GM23338 (cell line): ENCODE measurements at regions not wholly inside any gene's neighbourhood (a gene's known extent, or its start where the extent isn't known, plus 50 kb on each side); places are given as distances from the start of the nearest gene placed in this dataset.
A peak's percentile ranks its signal among the peaks of the same experiment; 100 is the strongest.

Experiments used
- ATAC-seq: fragments of 200-7000 bp; cut with Tn5 transposase; 3 replicates; pipeline ENCODE4 v1.9.1; 2020
- DNase-seq: peaks from one replicate; pipeline ENCODE4 v3.0.0-alpha.2; 2015; ENCODE audit warnings: low spot score
- H2AFZ ChIP-seq: fragments of 200-600 bp; sonication (generic); 2 replicates; pipeline ENCODE4 v1.8.0; 2016; ENCODE audit warnings: antibody characterized with exemption, mild to moderate bottlenecking, moderate library complexity
- H3F3A ChIP-seq: fragments of 200-600 bp; sonication (generic); replicated peaks from 2 replicates; pipeline ENCODE4 v1.8.0; 2017; ENCODE audit warnings: antibody characterized with exemption, mixed run types, low read depth
- H3K27ac ChIP-seq: fragments of 200-600 bp; sonication (generic); 2 replicates; pipeline ENCODE4 v1.6.1; 2016; ENCODE audit warnings: low read depth
- H3K27me3 ChIP-seq: fragments of 200-600 bp; sonication (generic); 2 replicates; pipeline ENCODE4 v1.8.0; 2016; ENCODE audit warnings: mild to moderate bottlenecking, mixed run types, moderate library complexity; ENCODE audit not compliant: insufficient read depth
- H3K36me3 ChIP-seq: fragments of 200-600 bp; sonication (generic); 2 replicates; pipeline ENCODE4 v1.8.0; 2016; ENCODE audit warnings: mild to moderate bottlenecking; ENCODE audit not compliant: insufficient read depth
- H3K4me1 ChIP-seq: fragments of 200-600 bp; sonication (generic); 2 replicates; pipeline ENCODE4 v1.8.0; 2016; ENCODE audit warnings: mild to moderate bottlenecking, moderate library complexity; ENCODE audit not compliant: insufficient read depth
- H3K4me2 ChIP-seq: fragments of 200-600 bp; sonication (generic); 2 replicates; pipeline ENCODE4 v1.7.1; 2017; ENCODE audit warnings: mixed run types
- H3K4me3 ChIP-seq: fragments of 200-600 bp; sonication (generic); 2 replicates; pipeline ENCODE4 v1.6.1; 2016; ENCODE audit warnings: mixed run types
- H3K79me2 ChIP-seq: fragments of 200-600 bp; sonication (generic); replicated peaks from 2 replicates; pipeline ENCODE4 v1.8.0; 2017; ENCODE audit warnings: mild to moderate bottlenecking; ENCODE audit not compliant: insufficient read depth
- H3K9me2 ChIP-seq: fragments of 200-600 bp; sonication (generic); 2 replicates; pipeline ENCODE4 v1.8.0; 2017; ENCODE audit not compliant: insufficient read depth
- H4K20me1 ChIP-seq: fragments of 200-600 bp; sonication (generic); replicated peaks from 2 replicates; pipeline ENCODE4 v1.8.0; 2017; ENCODE audit warnings: mild to moderate bottlenecking; ENCODE audit not compliant: insufficient read depth
- H3K27ac Mint-ChIP-seq: 2 replicates; pipeline ENCODE4 v1.8.0; 2020; ENCODE audit warnings: inconsistent platforms, mild to moderate bottlenecking, moderate library complexity, mixed read lengths
- H3K27me3 Mint-ChIP-seq: 3 replicates; pipeline ENCODE4 v1.8.0; 2022; ENCODE audit warnings: low read depth, mild to moderate bottlenecking, moderate library complexity, mixed read lengths, inconsistent platforms; ENCODE audit not compliant: insufficient read depth, poor library complexity
- H3K36me3 Mint-ChIP-seq: 3 replicates; pipeline ENCODE4 v1.8.0; 2021; ENCODE audit warnings: low read depth, mild to moderate bottlenecking, inconsistent platforms, moderate library complexity, mixed read lengths
- H3K4me1 Mint-ChIP-seq: 3 replicates; pipeline ENCODE4 v1.8.0; 2020; ENCODE audit warnings: mild to moderate bottlenecking, inconsistent platforms, mixed read lengths
- H3K4me3 Mint-ChIP-seq: 3 replicates; pipeline ENCODE4 v1.8.0; 2021; ENCODE audit warnings: moderate library complexity, mild to moderate bottlenecking, inconsistent platforms, mixed read lengths
- H3K9me3 Mint-ChIP-seq: 3 replicates; pipeline ENCODE4 v1.8.0; 2020; ENCODE audit warnings: moderate library complexity, mild to moderate bottlenecking, inconsistent platforms, mixed read lengths
- EZH2 ChIP-seq: fragments of 200-600 bp; sonication (generic); IDR thresholded peaks from one replicate; pipeline ENCODE4 v1.8.0; 2017; ENCODE audit warnings: antibody characterized with exemption, mild to moderate bottlenecking, low read depth; ENCODE audit not compliant: unreplicated experiment
- EZH2phosphoT487 ChIP-seq: fragments of 200-600 bp; sonication (generic); IDR thresholded peaks from one replicate; pipeline ENCODE4 v1.8.1; 2018; ENCODE audit warnings: antibody characterized with exemption; ENCODE audit not compliant: unreplicated experiment
- JUNB ChIP-seq: IDR thresholded peaks from one replicate; pipeline ENCODE4 v1.6.1; 2016; ENCODE audit warnings: antibody characterized with exemption; ENCODE audit not compliant: unreplicated experiment
- NANOG ChIP-seq: IDR thresholded peaks from 2 replicates; pipeline ENCODE4 v1.6.1; 2016; ENCODE audit warnings: antibody characterized with exemption, borderline replicate concordance
- ZNF114 ChIP-seq: fragments of 250-450 bp; sonication (Bioruptor Pico); IDR thresholded peaks from 2 replicates; pipeline ENCODE4 v1.5.0; 2020; ENCODE audit warnings: mild to moderate bottlenecking, moderate library complexity
- ZNF331 ChIP-seq: fragments of 250-450 bp; sonication (Bioruptor Pico); IDR thresholded peaks from 2 replicates; pipeline ENCODE4 v1.5.0; 2020; ENCODE audit warnings: low read depth, mild to moderate bottlenecking, moderate library complexity
- TF ChIP-seq, protein P1 (sequence below): IDR thresholded peaks from 2 replicates; pipeline ENCODE4 v1.6.1; 2016; ENCODE audit warnings: antibody characterized with exemption
- TF ChIP-seq, protein P2 (sequence below), 2 experiments: fragments of 200-600 bp in 1 of 2; sonication (generic) in 1 of 2; conservative IDR thresholded peaks; 2 replicates each; pipeline versions ENCODE4 v1.5.1 to v1.6.1; 2016 to 2017; ENCODE audit warnings: antibody characterized with exemption in 2 of 2, low read depth in 2 of 2, mild to moderate bottlenecking in 2 of 2, moderate library complexity in 1 of 2
- TF ChIP-seq, protein P3 (sequence below): IDR thresholded peaks from one replicate; pipeline ENCODE4 v1.6.1; 2018; ENCODE audit warnings: antibody characterized with exemption; ENCODE audit not compliant: unreplicated experiment

DNA sequence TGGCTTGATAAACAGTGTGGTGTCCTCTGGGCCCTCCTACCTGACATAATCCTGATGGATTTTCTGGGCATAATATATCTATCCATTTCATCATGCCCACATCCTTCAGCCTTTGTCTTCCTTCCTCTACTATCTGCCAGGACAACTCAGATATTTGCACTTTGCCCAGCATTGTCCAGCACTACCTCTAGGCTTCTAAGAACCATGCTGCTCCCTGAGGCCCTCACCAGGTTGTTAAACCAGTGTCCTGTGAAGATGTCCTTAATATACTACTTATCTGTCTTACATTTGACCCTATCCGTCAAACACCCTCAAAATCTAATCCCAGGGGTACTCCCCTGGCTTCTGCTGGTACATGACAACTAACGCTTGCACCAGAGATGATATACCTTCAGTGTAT, 58.2 kb upstream of the MAML3 start:
- Histone ChIP-seq H3K4me2 (peak overlapping the region; percentile 18; the same call in 1 of the 2 replicates), H2AFZ (no peak overlapping the region), H3F3A (no peaks in the 10 kb centered on the region), H3K27ac (no peak overlapping the region), H3K27me3 (no peaks in the 10 kb centered on the region), H3K4me3 (no peak overlapping the region), H3K4me1 (peaks cover 18% of the 10 kb centered on the region), H4K20me1 (no peaks in the 10 kb centered on the region), H3K9me2 (peaks cover 14% of the 10 kb centered on the region; the same call in 1 of the 2 replicates), H3K79me2 (no peaks in the 10 kb centered on the region), H3K36me3 (no peaks in the 10 kb centered on the region)
- TF ChIP-seq NANOG (no peak), EZH2 (no peak), ZNF331 (CRISPR knock-in tag) (no peak)
- H3K27me3 Mint-ChIP-seq = peaks cover 4% of the 10 kb centered on the region
- H3K9me3 Mint-ChIP-seq = no peaks in the 10 kb centered on the region; the same call in 2 of the 3 replicates
- peaks cover 18% of the 10 kb centered on the region for H3K4me1 Mint-ChIP-seq
- DNase-seq = no peak
- no peak overlapping the region for H3K4me3 Mint-ChIP-seq
- no peak overlapping the region for H3K27ac Mint-ChIP-seq
- no peaks in the 10 kb centered on the region for H3K36me3 Mint-ChIP-seq
- no peak for ATAC-seq

DNA sequence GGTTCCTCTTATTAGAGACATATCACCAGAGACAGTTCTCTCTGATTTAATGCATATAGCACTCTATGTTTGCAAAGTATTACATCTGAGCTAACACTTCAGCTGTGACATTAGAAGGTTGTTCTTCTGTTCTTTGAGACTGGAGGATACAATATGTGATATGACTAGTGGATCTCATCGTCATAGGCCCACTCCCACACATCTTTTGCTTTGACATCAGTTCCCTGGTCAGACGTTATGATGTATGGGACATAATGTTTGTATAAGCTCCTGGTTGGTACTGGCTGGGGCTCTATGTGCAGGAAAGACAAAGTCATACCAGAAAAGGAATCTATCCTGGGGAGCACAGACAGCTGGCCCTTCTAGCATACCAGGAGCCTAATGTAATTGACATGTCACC, 57.7 kb upstream of the MAML3 start:
- H3K9me2 ChIP-seq = peaks cover 14% of the 10 kb centered on the region; the same call in 1 of the 2 replicates
- Mint-ChIP-seq H3K4me1 (peaks cover 18% of the 10 kb centered on the region), H3K4me3 (no peak overlapping the region), H3K27ac (no peak overlapping the region), H3K36me3 (no peaks in the 10 kb centered on the region), H3K27me3 (peaks cover 4% of the 10 kb centered on the region), H3K9me3 (no peaks in the 10 kb centered on the region; the same call in 2 of the 3 replicates)
- no peaks in the 10 kb centered on the region for H4K20me1 ChIP-seq
- TF ChIP-seq, protein P1, sequence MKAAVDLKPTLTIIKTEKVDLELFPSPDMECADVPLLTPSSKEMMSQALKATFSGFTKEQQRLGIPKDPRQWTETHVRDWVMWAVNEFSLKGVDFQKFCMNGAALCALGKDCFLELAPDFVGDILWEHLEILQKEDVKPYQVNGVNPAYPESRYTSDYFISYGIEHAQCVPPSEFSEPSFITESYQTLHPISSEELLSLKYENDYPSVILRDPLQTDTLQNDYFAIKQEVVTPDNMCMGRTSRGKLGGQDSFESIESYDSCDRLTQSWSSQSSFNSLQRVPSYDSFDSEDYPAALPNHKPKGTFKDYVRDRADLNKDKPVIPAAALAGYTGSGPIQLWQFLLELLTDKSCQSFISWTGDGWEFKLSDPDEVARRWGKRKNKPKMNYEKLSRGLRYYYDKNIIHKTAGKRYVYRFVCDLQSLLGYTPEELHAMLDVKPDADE = no peak
- TF ChIP-seq ZNF331 (CRISPR knock-in tag) (no peak), EZH2phosphoT487 (no peak), JUNB (no peak)
- TF ChIP-seq, protein P2, sequence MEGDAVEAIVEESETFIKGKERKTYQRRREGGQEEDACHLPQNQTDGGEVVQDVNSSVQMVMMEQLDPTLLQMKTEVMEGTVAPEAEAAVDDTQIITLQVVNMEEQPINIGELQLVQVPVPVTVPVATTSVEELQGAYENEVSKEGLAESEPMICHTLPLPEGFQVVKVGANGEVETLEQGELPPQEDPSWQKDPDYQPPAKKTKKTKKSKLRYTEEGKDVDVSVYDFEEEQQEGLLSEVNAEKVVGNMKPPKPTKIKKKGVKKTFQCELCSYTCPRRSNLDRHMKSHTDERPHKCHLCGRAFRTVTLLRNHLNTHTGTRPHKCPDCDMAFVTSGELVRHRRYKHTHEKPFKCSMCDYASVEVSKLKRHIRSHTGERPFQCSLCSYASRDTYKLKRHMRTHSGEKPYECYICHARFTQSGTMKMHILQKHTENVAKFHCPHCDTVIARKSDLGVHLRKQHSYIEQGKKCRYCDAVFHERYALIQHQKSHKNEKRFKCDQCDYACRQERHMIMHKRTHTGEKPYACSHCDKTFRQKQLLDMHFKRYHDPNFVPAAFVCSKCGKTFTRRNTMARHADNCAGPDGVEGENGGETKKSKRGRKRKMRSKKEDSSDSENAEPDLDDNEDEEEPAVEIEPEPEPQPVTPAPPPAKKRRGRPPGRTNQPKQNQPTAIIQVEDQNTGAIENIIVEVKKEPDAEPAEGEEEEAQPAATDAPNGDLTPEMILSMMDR (conservative IDR thresholded peaks at IDR 0.05; ENCODE audit: low read depth in 2 of 2) = no peak
- no peaks in the 10 kb centered on the region for H3K36me3 ChIP-seq
- H3K79me2 ChIP-seq = no peaks in the 10 kb centered on the region
- no peak overlapping the region for H3K4me3 ChIP-seq
- H3K4me1 ChIP-seq = peaks cover 18% of the 10 kb centered on the region
- no peak overlapping the region for H3K4me2 ChIP-seq
- no peak overlapping the region for H3K27ac ChIP-seq
- no peaks in the 10 kb centered on the region for H3F3A ChIP-seq
- no peak overlapping the region for H2AFZ ChIP-seq
- H3K27me3 ChIP-seq = no peaks in the 10 kb centered on the region
- no peak for DNase-seq
- ATAC-seq = no peak

DNA sequence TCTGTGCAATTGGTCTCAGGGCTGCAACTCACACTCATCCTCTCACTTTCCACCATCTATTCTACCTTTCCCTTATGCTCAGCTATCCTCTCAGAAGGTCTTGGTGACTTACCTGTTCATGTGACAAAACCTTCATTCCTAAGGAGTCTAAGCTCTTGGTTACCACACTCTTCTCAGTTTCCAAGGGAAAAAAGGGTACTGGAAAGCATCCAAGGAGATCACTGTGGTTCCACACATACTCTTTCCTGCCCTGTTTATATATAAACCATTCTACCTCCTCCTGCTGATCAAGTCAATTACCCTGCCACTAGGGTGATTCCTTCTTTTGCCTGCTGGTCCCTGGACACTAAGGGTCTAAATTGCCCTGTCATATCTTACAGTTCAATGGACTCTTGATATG, 57.2 kb upstream of the MAML3 start:
- Mint-ChIP-seq H3K4me1 (peaks cover 18% of the 10 kb centered on the region), H3K4me3 (no peak overlapping the region), H3K27me3 (peaks cover 4% of the 10 kb centered on the region), H3K36me3 (no peaks in the 10 kb centered on the region), H3K27ac (no peak overlapping the region), H3K9me3 (no peaks in the 10 kb centered on the region; the same call in 2 of the 3 replicates)
- Histone ChIP-seq H3K27me3 (no peaks in the 10 kb centered on the region), H3K36me3 (no peaks in the 10 kb centered on the region), H3F3A (no peaks in the 10 kb centered on the region), H3K4me2 (no peak overlapping the region), H3K4me1 (peaks cover 18% of the 10 kb centered on the region), H4K20me1 (no peaks in the 10 kb centered on the region), H3K4me3 (no peak overlapping the region), H2AFZ (no peak overlapping the region), H3K9me2 (peaks cover 14% of the 10 kb centered on the region; the same call in 1 of the 2 replicates), H3K79me2 (no peaks in the 10 kb centered on the region), H3K27ac (no peak overlapping the region)
- no peak for ATAC-seq
- DNase-seq = no peak
- no peak for TF ChIP-seq JUNB
- no peak for TF ChIP-seq ZNF331 (CRISPR knock-in tag)
- TF ChIP-seq ZNF114 (CRISPR knock-in tag) = no peak
- TF ChIP-seq, protein P3, sequence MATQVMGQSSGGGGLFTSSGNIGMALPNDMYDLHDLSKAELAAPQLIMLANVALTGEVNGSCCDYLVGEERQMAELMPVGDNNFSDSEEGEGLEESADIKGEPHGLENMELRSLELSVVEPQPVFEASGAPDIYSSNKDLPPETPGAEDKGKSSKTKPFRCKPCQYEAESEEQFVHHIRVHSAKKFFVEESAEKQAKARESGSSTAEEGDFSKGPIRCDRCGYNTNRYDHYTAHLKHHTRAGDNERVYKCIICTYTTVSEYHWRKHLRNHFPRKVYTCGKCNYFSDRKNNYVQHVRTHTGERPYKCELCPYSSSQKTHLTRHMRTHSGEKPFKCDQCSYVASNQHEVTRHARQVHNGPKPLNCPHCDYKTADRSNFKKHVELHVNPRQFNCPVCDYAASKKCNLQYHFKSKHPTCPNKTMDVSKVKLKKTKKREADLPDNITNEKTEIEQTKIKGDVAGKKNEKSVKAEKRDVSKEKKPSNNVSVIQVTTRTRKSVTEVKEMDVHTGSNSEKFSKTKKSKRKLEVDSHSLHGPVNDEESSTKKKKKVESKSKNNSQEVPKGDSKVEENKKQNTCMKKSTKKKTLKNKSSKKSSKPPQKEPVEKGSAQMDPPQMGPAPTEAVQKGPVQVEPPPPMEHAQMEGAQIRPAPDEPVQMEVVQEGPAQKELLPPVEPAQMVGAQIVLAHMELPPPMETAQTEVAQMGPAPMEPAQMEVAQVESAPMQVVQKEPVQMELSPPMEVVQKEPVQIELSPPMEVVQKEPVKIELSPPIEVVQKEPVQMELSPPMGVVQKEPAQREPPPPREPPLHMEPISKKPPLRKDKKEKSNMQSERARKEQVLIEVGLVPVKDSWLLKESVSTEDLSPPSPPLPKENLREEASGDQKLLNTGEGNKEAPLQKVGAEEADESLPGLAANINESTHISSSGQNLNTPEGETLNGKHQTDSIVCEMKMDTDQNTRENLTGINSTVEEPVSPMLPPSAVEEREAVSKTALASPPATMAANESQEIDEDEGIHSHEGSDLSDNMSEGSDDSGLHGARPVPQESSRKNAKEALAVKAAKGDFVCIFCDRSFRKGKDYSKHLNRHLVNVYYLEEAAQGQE = no peak
